ENCODE measurements at regions not wholly inside any gene's neighbourhood (a gene's known extent, or its start where the extent isn't known, plus 50 kb on each side); places are given as distances from the start of the nearest gene placed in this dataset.
"Not testable (repeated sequence)": the region's sequence is repeated elsewhere in the genome, so short reads cannot be mapped to it uniquely, and the experiment has no call there.

GRCh38 chr2:11877764-11878163, 131.3 kb downstream of the LPIN1 start:
- no peak for DNase-seq

- DNase-seq = not testable (repeated sequence)
These were observed 138.8 kb downstream of the LPIN1 start for GRCh38 chr2:11885253-11885652.

GRCh38 chr2:11886899-11887298, 140.5 kb downstream of the LPIN1 start:
- DNase-seq = peak in 1 of 2 experiments; percentile 18

- DNase-seq = no peak
These were observed 142.8 kb downstream of the LPIN1 start for GRCh38 chr2:11889101-11889850.

- no peak for DNase-seq
These were observed 143.4 kb downstream of the LPIN1 start for GRCh38 chr2:11889854-11890253.

- no peak for DNase-seq
These were observed 144.6 kb downstream of the LPIN1 start for GRCh38 chr2:11891028-11891427.

- no peak for DNase-seq
These were observed 145.4 kb downstream of the LPIN1 start for GRCh38 chr2:11891671-11892440.

- no peak for DNase-seq
These were observed 150.0 kb downstream of the LPIN1 start for GRCh38 chr2:11896386-11896785.

- no peak for DNase-seq
These were observed 152.1 kb downstream of the LPIN1 start for GRCh38 chr2:11898576-11898975.

- DNase-seq = no peak
These were observed 152.9 kb downstream of the LPIN1 start for GRCh38 chr2:11899264-11899818.

GRCh38 chr2:11900891-11901290, 154.5 kb downstream of the LPIN1 start:
- not testable (repeated sequence) for DNase-seq

- DNase-seq = no peak
These were observed 155.1 kb downstream of the LPIN1 start for GRCh38 chr2:11901351-11902069.

GRCh38 chr2:11903085-11903606, 156.7 kb downstream of the LPIN1 start:
- no peak for DNase-seq

GRCh38 chr2:11904029-11904428, 157.6 kb downstream of the LPIN1 start:
- DNase-seq = no peak

GRCh38 chr2:11904941-11905340, 158.5 kb downstream of the LPIN1 start:
- no peak for DNase-seq

GRCh38 chr2:11907190-11907589, 160.8 kb downstream of the LPIN1 start:
- no peak for DNase-seq

GRCh38 chr2:11910971-11911370, 164.5 kb downstream of the LPIN1 start:
- DNase-seq = no peak

- DNase-seq = no peak
These were observed 166.5 kb downstream of the LPIN1 start for GRCh38 chr2:11912980-11913379.

GRCh38 chr2:11914455-11914854, 168.0 kb downstream of the LPIN1 start:
- no peak for DNase-seq

- DNase-seq = no peak
These were observed 169.2 kb downstream of the LPIN1 start for GRCh38 chr2:11915650-11916049.

GRCh38 chr2:11919953-11920352, 173.5 kb downstream of the LPIN1 start:
- DNase-seq = no peak

- DNase-seq = no peak
These were observed 174.7 kb downstream of the LPIN1 start for GRCh38 chr2:11920993-11921583.

- no peak for DNase-seq
These were observed 175.9 kb downstream of the LPIN1 start for GRCh38 chr2:11922294-11922693.
